Occipital lobe (tissue), 1 donor: ENCODE measurements at regions not wholly inside any gene's neighbourhood (a gene's known extent, or its start where the extent isn't known, plus 50 kb on each side); places are given as distances from the start of the nearest gene placed in this dataset.

Source experiments
- DNase-seq: peaks from one replicate; lab custom pipeline; 2025; lab: John Stamatoyannopoulos, UW

GRCh38 chr13:105634059-105634458 is 901.4 kb downstream of the EFNB2 start:
- DNase-seq, result no peak

GRCh38 chr13:105630431-105630830 is 905.0 kb downstream of the EFNB2 start:
- DNase-seq, result no peak

- no peak for DNase-seq
These were observed 908.2 kb downstream of the EFNB2 start for GRCh38 chr13:105627270-105627669.

- DNase-seq, result no peak
These were observed 909.8 kb downstream of the EFNB2 start for GRCh38 chr13:105625691-105626090.

- DNase-seq, result no peak
These were observed 919.0 kb downstream of the EFNB2 start for GRCh38 chr13:105616333-105617075.

- DNase-seq, result no peak
These were observed 922.9 kb downstream of the EFNB2 start for GRCh38 chr13:105612541-105612940.

GRCh38 chr13:105611424-105611823 is 924.0 kb downstream of the EFNB2 start:
- DNase-seq, result no peak

GRCh38 chr13:105608104-105608503 is 927.4 kb downstream of the EFNB2 start:
- DNase-seq, result no peak

GRCh38 chr13:105607426-105607825 is 928.0 kb downstream of the EFNB2 start:
- no peak for DNase-seq

GRCh38 chr13:105607016-105607415 is 928.4 kb downstream of the EFNB2 start:
- no peak for DNase-seq

GRCh38 chr13:105602956-105603670 is 932.3 kb downstream of the EFNB2 start:
- DNase-seq, result no peak

GRCh38 chr13:105599477-105600037 is 935.9 kb downstream of the EFNB2 start:
- DNase-seq, result no peak

GRCh38 chr13:105598529-105598928 is 936.9 kb downstream of the EFNB2 start:
- DNase-seq, result no peak

- DNase-seq, result no peak
These were observed 937.9 kb downstream of the EFNB2 start for GRCh38 chr13:105597573-105597972.

- DNase-seq, result no peak
These were observed 940.0 kb downstream of the EFNB2 start for GRCh38 chr13:105595471-105595870.

- DNase-seq, result no peak
These were observed 944.2 kb downstream of the EFNB2 start for GRCh38 chr13:105591277-105591676.

GRCh38 chr13:105587786-105588185 is 947.7 kb downstream of the EFNB2 start:
- DNase-seq, result no peak

- DNase-seq, result no peak
These were observed 955.4 kb downstream of the EFNB2 start for GRCh38 chr13:105579821-105580710.

GRCh38 chr13:105573136-105573535 is 962.3 kb downstream of the EFNB2 start:
- no peak for DNase-seq

GRCh38 chr13:105572401-105572800 is 963.1 kb downstream of the EFNB2 start:
- no peak for DNase-seq

- DNase-seq, result no peak
These were observed 965.6 kb downstream of the EFNB2 start for GRCh38 chr13:105569816-105570215.
